HepG2 (cell line): ENCODE measurements at regions not wholly inside any gene's neighbourhood (a gene's known extent, or its start where the extent isn't known, plus 50 kb on each side); places are given as distances from the start of the nearest gene placed in this dataset.

Experiments used
- CTCF ChIP-seq: sonication (generic); formaldehyde crosslinking; IDR thresholded peaks from 2 replicates; pipeline ENCODE4 v1.5.0; 2020; ENCODE audit warnings: mild to moderate bottlenecking, missing genetic modification reagents, moderate library complexity
- GABPA ChIP-seq, 2 experiments: IDR thresholded peaks; 2 replicates each; pipeline ENCODE4 v1.6.1; 2011 to 2016; ENCODE audit warnings: low read depth in 2 of 2, low read length in 1 of 2, missing biosample characterization in 1 of 2, missing genetic modification characterization in 1 of 2
- POLR2AphosphoS5 ChIP-seq: IDR thresholded peaks from 2 replicates; pipeline ENCODE4 v1.6.1; 2012; ENCODE audit warnings: low read depth, low read length
- ZBTB40 ChIP-seq, 2 experiments: fragments of 450-650 bp in 1 of 2; sonication (generic) in 1 of 2; formaldehyde crosslinking in 1 of 2; IDR thresholded peaks; 2 replicates each; pipeline versions ENCODE4 v1.6.1 to v1.8.0; 2016 to 2022; ENCODE audit warnings: antibody characterized with exemption in 1 of 2, mild to moderate bottlenecking in 1 of 2, missing genetic modification reagents in 1 of 2
- ZNF709 ChIP-seq: sonication (generic); formaldehyde crosslinking; IDR thresholded peaks from 2 replicates; pipeline ENCODE4 v1.5.0; 2020; ENCODE audit warnings: mild to moderate bottlenecking, missing genetic modification reagents
- TF ChIP-seq, protein P1 (sequence below): sonication (generic); formaldehyde crosslinking; IDR thresholded peaks from 2 replicates; pipeline ENCODE4 v1.8.1; 2023; ENCODE audit warnings: missing genetic modification reagents, mild to moderate bottlenecking, borderline replicate concordance

DNA sequence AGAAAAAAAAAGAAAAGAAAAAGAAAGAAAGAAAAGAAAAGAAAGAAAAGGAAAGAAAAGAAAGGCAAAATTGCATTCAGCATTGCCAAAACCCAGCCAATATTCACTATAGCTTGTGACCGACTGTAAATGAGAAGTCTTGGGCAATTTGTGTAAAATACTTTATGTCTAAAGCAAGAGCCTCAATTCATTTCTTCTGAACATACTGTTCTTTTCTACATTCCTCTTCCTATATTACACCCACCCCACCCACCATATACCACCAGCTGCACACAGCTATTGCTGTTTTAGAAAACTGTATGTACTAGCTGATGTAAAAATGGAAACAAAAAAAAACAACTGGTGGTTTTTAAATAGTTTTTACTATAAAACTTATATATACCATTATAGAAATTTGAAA lies 156.9 kb upstream of the TTC29 start:
- TF ChIP-seq, protein P1, sequence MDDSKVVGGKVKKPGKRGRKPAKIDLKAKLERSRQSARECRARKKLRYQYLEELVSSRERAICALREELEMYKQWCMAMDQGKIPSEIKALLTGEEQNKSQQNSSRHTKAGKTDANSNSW (CRISPR knock-in tag): no peak
- TF ChIP-seq ZBTB40 (IDR thresholded peaks at IDR 0.05): no peak
- no peak for TF ChIP-seq ZBTB40 (CRISPR knock-in tag; IDR thresholded peaks at IDR 0.05)
- TF ChIP-seq ZNF709 (CRISPR knock-in tag): no peak
- no peak for TF ChIP-seq POLR2AphosphoS5
- TF ChIP-seq CTCF (CRISPR knock-in tag): no peak
- TF ChIP-seq GABPA (IDR thresholded peaks at IDR 0.05; ENCODE audit: low read depth, low read length): no peak
- no peak for TF ChIP-seq GABPA (CRISPR knock-in tag; IDR thresholded peaks at IDR 0.05; ENCODE audit: low read depth)
